OCI-LY1 (cell line): ENCODE measurements at regions not wholly inside any gene's neighbourhood (a gene's known extent, or its start where the extent isn't known, plus 50 kb on each side); places are given as distances from the start of the nearest gene placed in this dataset.

Experiments
- H2AFZ ChIP-seq: fragments of 200-600 bp; sonication (generic), shearing (Covaris generic); 2 replicates; pipeline ENCODE4 v1.6.0; 2014; ENCODE audit warnings: antibody characterized with exemption, mild to moderate bottlenecking, low read length
- H3F3A ChIP-seq: fragments of 200-600 bp; sonication (generic), shearing (Covaris generic); 2 replicates; pipeline ENCODE4 v1.6.0; 2014; ENCODE audit warnings: mild to moderate bottlenecking, antibody characterized with exemption, low read length, moderate library complexity; ENCODE audit not compliant: insufficient read depth
- H3K27ac ChIP-seq: fragments of 200-600 bp; sonication (generic); 2 replicates; pipeline ENCODE4 v1.5.1; 2014; ENCODE audit warnings: low read length, mixed run types, mild to moderate bottlenecking, low read depth; ENCODE audit not compliant: poor library complexity, severe bottlenecking
- H3K27me3 ChIP-seq: fragments of 200-600 bp; sonication (generic); 2 replicates; pipeline ENCODE4 v1.6.0; 2014; ENCODE audit warnings: antibody characterized with exemption, mild to moderate bottlenecking, low read length, moderate library complexity; ENCODE audit not compliant: insufficient read depth
- H3K36me3 ChIP-seq: fragments of 200-600 bp; sonication (generic); 2 replicates; pipeline ENCODE4 v1.6.1; 2014; ENCODE audit warnings: mild to moderate bottlenecking, antibody characterized with exemption, low read length, moderate library complexity, mixed read lengths; ENCODE audit not compliant: insufficient read depth
- H3K4me1 ChIP-seq: fragments of 200-600 bp; sonication (generic); 2 replicates; pipeline ENCODE4 v1.5.1; 2014; ENCODE audit warnings: mild to moderate bottlenecking, low read length, moderate library complexity; ENCODE audit not compliant: insufficient read depth, severe bottlenecking
- H3K4me2 ChIP-seq: fragments of 200-600 bp; sonication (generic), shearing (Covaris generic); 2 replicates; pipeline ENCODE4 v1.6.1; 2014; ENCODE audit warnings: low read length
- H3K4me3 ChIP-seq: fragments of 200-600 bp; sonication (generic); 2 replicates; pipeline ENCODE4 v1.5.1; 2014; ENCODE audit warnings: low read length, low read depth, mild to moderate bottlenecking, mixed read lengths; ENCODE audit not compliant: poor library complexity, severe bottlenecking
- H3K79me2 ChIP-seq: fragments of 200-600 bp; shearing (Covaris generic); 2 replicates; pipeline ENCODE4 v1.6.1; 2016; ENCODE audit warnings: mixed run types, low read length, mixed read lengths; ENCODE audit not compliant: insufficient read depth
- H3K9ac ChIP-seq: fragments of 200-600 bp; sonication (generic), shearing (Covaris generic); 2 replicates; pipeline ENCODE4 v1.6.1; 2014; ENCODE audit warnings: mild to moderate bottlenecking, low read length, mixed read lengths
- H3K9me2 ChIP-seq: fragments of 200-600 bp; sonication (generic), shearing (Covaris generic); 2 replicates; pipeline ENCODE4 v1.6.1; 2014; ENCODE audit warnings: low read depth, mild to moderate bottlenecking, low read length, mixed read lengths
- H3K9me3 ChIP-seq: fragments of 200-600 bp; shearing (Covaris generic); 2 replicates; pipeline ENCODE4 v1.6.1; 2014; ENCODE audit warnings: low read length, mixed read lengths
- H4K20me1 ChIP-seq: fragments of 200-600 bp; sonication (generic), shearing (Covaris generic); 2 replicates; pipeline ENCODE4 v1.6.0; 2016; ENCODE audit warnings: mild to moderate bottlenecking, low read length; ENCODE audit not compliant: insufficient read depth
- EZH2 ChIP-seq: fragments of 200-600 bp; sonication (generic), shearing (Covaris generic); IDR thresholded peaks from 2 replicates; pipeline ENCODE4 v1.8.0; 2017; ENCODE audit warnings: borderline replicate concordance, mixed run types, mild to moderate bottlenecking, antibody characterized with exemption, low read length, moderate library complexity, mixed read lengths
- TF ChIP-seq, protein P1 (sequence below): fragments of 200-600 bp; sonication (generic), shearing (Covaris generic); IDR thresholded peaks from 2 replicates; pipeline ENCODE4 v1.5.1; 2017; ENCODE audit warnings: mild to moderate bottlenecking, antibody characterized with exemption, low read length, moderate library complexity, mixed read lengths

- Histone ChIP-seq H3K4me1 (no peaks in the 10 kb centered on the region), H3K36me3 (no peaks in the 10 kb centered on the region), H4K20me1 (no peaks in the 10 kb centered on the region), H3K27ac (no peak overlapping the region), H3K9me3 (no peaks in the 10 kb centered on the region), H3K9me2 (no peaks in the 10 kb centered on the region), H3K4me2 (no peak overlapping the region), H3F3A (no peaks in the 10 kb centered on the region; the same call in 1 of the 2 replicates), H3K4me3 (no peak overlapping the region), H3K79me2 (no peaks in the 10 kb centered on the region), H3K9ac (no peak overlapping the region), H3K27me3 (no peaks in the 10 kb centered on the region), H2AFZ (no peak overlapping the region)
- TF ChIP-seq, protein P1, sequence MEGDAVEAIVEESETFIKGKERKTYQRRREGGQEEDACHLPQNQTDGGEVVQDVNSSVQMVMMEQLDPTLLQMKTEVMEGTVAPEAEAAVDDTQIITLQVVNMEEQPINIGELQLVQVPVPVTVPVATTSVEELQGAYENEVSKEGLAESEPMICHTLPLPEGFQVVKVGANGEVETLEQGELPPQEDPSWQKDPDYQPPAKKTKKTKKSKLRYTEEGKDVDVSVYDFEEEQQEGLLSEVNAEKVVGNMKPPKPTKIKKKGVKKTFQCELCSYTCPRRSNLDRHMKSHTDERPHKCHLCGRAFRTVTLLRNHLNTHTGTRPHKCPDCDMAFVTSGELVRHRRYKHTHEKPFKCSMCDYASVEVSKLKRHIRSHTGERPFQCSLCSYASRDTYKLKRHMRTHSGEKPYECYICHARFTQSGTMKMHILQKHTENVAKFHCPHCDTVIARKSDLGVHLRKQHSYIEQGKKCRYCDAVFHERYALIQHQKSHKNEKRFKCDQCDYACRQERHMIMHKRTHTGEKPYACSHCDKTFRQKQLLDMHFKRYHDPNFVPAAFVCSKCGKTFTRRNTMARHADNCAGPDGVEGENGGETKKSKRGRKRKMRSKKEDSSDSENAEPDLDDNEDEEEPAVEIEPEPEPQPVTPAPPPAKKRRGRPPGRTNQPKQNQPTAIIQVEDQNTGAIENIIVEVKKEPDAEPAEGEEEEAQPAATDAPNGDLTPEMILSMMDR = no peak
- no peak for TF ChIP-seq EZH2
Observed at GRCh38 chr13:26498656-26499601, 58.6 kb upstream of the WASF3 start.

DNA sequence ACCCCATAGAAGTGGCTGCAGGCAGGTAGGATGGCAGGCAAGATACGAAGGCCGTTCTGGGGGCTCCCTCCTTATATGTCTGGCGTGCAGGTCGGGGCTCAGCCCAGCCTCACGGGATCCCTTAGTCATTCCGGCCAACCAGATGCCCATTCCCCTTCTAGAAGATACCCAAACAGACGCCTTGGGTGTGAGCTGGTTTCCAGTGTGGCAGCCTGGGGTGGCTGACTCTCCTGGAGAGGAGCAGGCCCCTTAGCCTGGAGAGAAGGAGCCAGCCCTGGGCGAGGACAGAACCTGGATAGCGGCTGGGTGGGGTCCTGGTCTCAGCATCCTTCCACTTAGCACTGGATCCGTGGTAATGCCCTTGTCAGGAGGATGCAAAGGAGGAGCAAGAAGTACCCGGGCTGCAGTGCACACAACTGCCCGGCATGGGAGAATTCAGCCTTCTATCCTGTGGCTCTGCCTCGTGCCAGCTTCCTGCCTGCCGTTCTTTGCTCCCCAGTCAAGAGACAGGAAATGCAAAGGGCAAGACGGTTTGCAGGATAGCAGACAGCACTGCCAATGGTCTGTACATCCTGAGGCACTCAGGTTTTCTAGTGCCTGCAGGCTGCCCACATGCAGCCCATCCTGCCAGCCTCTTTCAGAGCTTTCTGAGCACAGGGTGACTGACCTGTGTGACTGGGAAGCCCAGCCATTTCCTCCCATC, 56.7 kb upstream of the WASF3 start:
- Histone ChIP-seq H3K9me3 (no peaks in the 10 kb centered on the region), H2AFZ (no peak overlapping the region), H3F3A (no peaks in the 10 kb centered on the region; the same call in 1 of the 2 replicates)

GRCh38 chr13:26501641-26502040, 55.8 kb upstream of the WASF3 start:
- Histone ChIP-seq H3K4me2 (no peak overlapping the region), H3K4me3 (no peak overlapping the region), H3K4me1 (no peaks in the 10 kb centered on the region), H3K9me2 (no peaks in the 10 kb centered on the region), H2AFZ (no peak overlapping the region), H4K20me1 (no peaks in the 10 kb centered on the region), H3K9me3 (no peaks in the 10 kb centered on the region), H3K79me2 (no peaks in the 10 kb centered on the region), H3K9ac (no peak overlapping the region), H3K27ac (no peak overlapping the region), H3F3A (no peaks in the 10 kb centered on the region; the same call in 1 of the 2 replicates), H3K36me3 (no peaks in the 10 kb centered on the region), H3K27me3 (no peaks in the 10 kb centered on the region)
- TF ChIP-seq, protein P1 = no peak
- no peak for TF ChIP-seq EZH2

More for the DNA sequence above, 56.7 kb upstream of the WASF3 start:
- H3K4me3 ChIP-seq = no peak overlapping the region
- H3K27me3 ChIP-seq = no peaks in the 10 kb centered on the region
- H3K4me1 ChIP-seq = no peaks in the 10 kb centered on the region
- no peak for TF ChIP-seq EZH2
- TF ChIP-seq, protein P1 = no peak
- H3K4me2 ChIP-seq = no peak overlapping the region
- no peaks in the 10 kb centered on the region for H4K20me1 ChIP-seq
- no peaks in the 10 kb centered on the region for H3K9me2 ChIP-seq
- H3K27ac ChIP-seq = no peak overlapping the region
- H3K79me2 ChIP-seq = no peaks in the 10 kb centered on the region
- H3K9ac ChIP-seq = no peak overlapping the region
- no peaks in the 10 kb centered on the region for H3K36me3 ChIP-seq
